ENCODE measurements at regions not wholly inside any gene's neighbourhood (a gene's known extent, or its start where the extent isn't known, plus 50 kb on each side); places are given as distances from the start of the nearest gene placed in this dataset.

- TF ChIP-seq CTCF (conservative IDR thresholded peaks at IDR 0.05; ENCODE audit: low read length): no peak
- no peak for TF ChIP-seq EZH2phosphoT487 (IDR thresholded peaks at IDR 0.05; ENCODE audit: borderline replicate concordance)
Observed at GRCh38 chr4:104549736-104550135, 55.0 kb upstream of the CXXC4 start.

All from Loucy (cell line).